ENCODE measurements at regions not wholly inside any gene's neighbourhood (a gene's known extent, or its start where the extent isn't known, plus 50 kb on each side); places are given as distances from the start of the nearest gene placed in this dataset.

DNA sequence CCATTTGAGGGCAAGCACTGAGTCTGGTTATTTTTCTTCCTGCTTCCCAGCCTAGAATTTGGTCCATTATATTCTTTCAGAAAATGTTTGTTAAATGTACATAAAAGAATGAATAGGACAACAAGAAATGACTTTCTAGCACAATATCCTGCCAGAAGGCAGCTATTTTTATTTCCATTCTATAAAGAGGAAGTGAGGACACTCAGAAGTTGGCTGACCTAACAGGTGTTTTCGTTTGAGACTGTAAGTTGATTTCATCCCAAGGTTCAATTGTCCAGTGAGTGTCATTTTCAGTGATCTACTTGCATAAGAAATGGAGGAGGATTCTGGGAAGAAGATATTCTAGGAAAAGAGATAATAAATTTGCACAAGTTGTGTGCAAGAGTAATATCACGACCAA is 191.9 kb upstream of the POU1F1 start:
- H3K4me3 ChIP-seq (ENCODE audit: low read depth, low read length): no peak overlapping the region
- TF ChIP-seq, protein P1, sequence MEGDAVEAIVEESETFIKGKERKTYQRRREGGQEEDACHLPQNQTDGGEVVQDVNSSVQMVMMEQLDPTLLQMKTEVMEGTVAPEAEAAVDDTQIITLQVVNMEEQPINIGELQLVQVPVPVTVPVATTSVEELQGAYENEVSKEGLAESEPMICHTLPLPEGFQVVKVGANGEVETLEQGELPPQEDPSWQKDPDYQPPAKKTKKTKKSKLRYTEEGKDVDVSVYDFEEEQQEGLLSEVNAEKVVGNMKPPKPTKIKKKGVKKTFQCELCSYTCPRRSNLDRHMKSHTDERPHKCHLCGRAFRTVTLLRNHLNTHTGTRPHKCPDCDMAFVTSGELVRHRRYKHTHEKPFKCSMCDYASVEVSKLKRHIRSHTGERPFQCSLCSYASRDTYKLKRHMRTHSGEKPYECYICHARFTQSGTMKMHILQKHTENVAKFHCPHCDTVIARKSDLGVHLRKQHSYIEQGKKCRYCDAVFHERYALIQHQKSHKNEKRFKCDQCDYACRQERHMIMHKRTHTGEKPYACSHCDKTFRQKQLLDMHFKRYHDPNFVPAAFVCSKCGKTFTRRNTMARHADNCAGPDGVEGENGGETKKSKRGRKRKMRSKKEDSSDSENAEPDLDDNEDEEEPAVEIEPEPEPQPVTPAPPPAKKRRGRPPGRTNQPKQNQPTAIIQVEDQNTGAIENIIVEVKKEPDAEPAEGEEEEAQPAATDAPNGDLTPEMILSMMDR (IDR thresholded peaks at IDR 0.05; ENCODE audit: low read depth, low read length): no peak

DNA sequence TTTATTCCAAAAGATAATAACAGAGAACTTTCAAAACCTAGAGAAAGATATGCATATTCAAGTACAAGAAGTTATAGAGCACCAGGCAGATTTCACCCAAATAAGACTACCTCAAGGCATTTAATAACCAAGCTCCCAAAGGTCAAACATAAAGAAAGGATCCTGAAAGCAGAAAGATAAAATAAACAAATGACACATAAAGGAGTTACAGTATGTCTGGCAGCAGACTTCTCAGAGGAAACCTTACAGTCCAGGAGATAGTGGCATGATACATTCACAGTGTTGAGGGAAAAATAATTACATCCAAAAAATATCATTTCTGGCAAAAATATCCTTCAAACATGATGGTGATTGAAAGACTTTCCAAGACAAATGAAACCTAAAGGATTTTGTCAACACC is 185.8 kb upstream of the POU1F1 start:
- TF ChIP-seq, protein P1 (IDR thresholded peaks at IDR 0.05; ENCODE audit: low read depth, low read length): no peak
- no peak overlapping the region for H3K4me3 ChIP-seq (ENCODE audit: low read depth, low read length)

DNA sequence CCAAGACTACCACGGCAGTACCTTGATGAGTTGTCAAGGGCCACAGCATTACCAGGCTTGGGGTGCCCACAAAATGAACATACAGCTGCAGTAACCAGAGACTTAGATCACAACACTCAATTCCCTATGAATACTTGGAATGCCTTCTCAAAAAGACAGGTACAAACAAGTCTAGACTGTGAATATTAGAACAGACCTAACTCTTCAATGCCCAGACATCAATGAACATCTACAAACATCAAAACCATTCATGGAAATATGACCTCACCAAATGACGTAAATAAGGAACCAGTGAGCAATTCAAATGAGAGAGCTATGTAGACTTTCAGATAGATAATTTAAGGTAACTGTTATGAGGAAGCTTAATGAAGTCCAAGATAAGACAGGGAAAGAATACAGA is 185.1 kb upstream of the POU1F1 start:
- TF ChIP-seq, protein P1 (IDR thresholded peaks at IDR 0.05; ENCODE audit: low read depth, low read length): no peak
- no peak overlapping the region for H3K4me3 ChIP-seq (ENCODE audit: low read depth, low read length)

DNA sequence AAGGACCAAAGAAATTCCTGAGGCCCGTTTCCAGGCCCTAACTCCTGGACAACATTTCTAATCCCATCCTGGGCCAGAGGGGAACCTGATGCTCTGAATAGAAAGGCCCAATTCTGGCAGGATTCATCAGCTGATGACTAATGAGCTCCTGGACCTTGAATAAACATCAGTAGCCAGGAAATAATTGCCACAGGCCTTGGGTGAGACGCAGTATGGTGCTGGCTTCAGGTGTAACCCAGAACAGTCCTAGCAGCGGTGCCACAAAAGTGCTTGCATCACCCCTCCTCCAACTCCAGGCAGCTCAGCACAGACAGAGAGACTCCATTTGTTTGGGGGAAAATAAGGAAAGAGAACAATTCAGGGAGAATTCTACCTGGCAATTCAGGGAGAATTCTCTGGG is 184.7 kb upstream of the POU1F1 start:
- no peak overlapping the region for H3K4me3 ChIP-seq (ENCODE audit: low read depth, low read length)
- TF ChIP-seq, protein P1 (IDR thresholded peaks at IDR 0.05; ENCODE audit: low read depth, low read length): no peak

DNA sequence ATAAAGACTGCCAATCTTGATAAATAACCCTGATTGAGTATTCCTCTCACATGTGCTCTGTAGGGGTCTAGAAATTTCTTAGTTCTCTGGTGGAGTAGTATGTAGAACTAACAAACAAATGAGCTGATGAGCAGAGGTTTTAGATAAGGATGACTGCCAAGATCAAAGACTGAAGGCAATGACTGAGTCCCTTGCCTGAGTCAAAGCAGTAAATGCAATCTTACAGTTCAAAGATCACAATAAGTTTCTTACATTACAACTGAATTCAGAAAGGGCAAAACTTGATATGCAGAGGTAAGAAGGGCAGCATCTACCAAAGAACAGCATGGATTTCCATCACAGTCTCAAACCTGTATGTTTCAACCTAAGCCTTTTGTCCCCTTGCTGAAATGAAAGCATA is 172.2 kb upstream of the POU1F1 start:
- H3K4me3 ChIP-seq (ENCODE audit: low read depth, low read length): no peak overlapping the region
- TF ChIP-seq, protein P1 (IDR thresholded peaks at IDR 0.05; ENCODE audit: low read depth, low read length): no peak

DNA sequence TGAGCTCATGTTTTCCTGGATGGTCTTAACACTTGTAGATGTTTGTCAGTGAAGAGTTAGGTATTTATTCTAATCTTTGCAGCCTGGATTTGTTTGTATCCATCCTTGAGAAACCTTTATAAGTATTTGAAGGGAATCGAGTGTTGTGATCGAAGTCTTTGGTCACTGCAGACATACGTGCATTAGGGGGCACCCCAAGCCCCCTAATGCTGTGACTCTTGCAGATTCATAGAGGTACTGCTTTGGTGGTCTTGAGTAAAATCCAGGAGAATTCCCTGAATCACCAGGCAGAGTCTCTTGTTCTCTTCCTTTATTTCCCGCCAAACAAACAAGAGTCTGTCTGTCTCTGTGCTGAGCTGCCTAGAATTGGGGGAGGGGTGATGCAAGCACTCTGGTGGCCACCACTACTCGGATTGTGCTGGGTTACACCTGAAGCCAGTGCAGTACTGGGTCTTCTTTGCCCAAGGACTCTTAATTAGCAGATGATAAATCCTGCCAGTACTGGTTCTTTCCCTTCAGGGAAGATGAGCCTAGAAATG is 170.5 kb upstream of the POU1F1 start:
- no peak overlapping the region for H3K4me3 ChIP-seq (ENCODE audit: low read depth, low read length)
- TF ChIP-seq, protein P1 (IDR thresholded peaks at IDR 0.05; ENCODE audit: low read depth, low read length): no peak

DNA sequence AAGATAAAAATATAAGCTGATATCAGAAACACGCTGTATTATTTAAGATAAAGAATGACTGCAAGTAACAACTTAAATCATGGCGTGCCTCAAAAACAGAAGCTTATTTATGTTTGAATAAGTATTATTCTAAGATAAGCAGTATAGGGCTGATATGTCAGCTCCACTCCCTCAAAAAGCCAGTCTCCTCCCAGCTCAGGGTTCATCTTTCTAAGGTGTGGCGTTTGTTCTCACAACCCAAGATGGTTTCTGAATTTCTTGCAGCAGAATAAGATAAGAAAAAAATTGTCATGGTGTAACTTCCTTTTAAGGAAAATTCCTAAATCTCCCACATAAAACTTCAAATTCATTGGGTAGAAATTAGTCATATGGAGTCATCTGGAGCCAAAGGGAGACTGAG is 166.1 kb upstream of the POU1F1 start:
- TF ChIP-seq, protein P1 (IDR thresholded peaks at IDR 0.05; ENCODE audit: low read depth, low read length): no peak

More for the DNA sequence above, 166.1 kb upstream of the POU1F1 start:
- H3K4me3 ChIP-seq (ENCODE audit: low read depth, low read length): no peak overlapping the region
